GM23248 (cell line): ENCODE measurements at regions not wholly inside any gene's neighbourhood (a gene's known extent, or its start where the extent isn't known, plus 50 kb on each side); places are given as distances from the start of the nearest gene placed in this dataset.
"Not testable (repeated sequence)": the region's sequence is repeated elsewhere in the genome, so short reads cannot be mapped to it uniquely, and the experiment has no call there.

Experiments
- DNase-seq: peaks from one replicate; pipeline ENCODE4 v3.0.0-alpha.2; 2015
- H2AFZ ChIP-seq: fragments of 200-600 bp; sonication (generic); 2 replicates; pipeline ENCODE4 v1.6.1; 2016; ENCODE audit warnings: antibody characterized with exemption
- H3F3A ChIP-seq: fragments of 200-600 bp; sonication (generic); 2 replicates; pipeline ENCODE4 v1.6.1; 2016; ENCODE audit warnings: mild to moderate bottlenecking, antibody characterized with exemption, mixed run types; ENCODE audit not compliant: insufficient read depth
- H3K27ac ChIP-seq: fragments of 200-600 bp; sonication (generic); 2 replicates; pipeline ENCODE4 v1.5.1; 2016; ENCODE audit warnings: mild to moderate bottlenecking
- H3K27me3 ChIP-seq: fragments of 200-600 bp; sonication (generic); replicated peaks from 2 replicates; pipeline ENCODE4 v1.6.1; 2016; ENCODE audit warnings: mild to moderate bottlenecking; ENCODE audit not compliant: insufficient read depth
- H3K36me3 ChIP-seq: fragments of 200-600 bp; sonication (generic); 2 replicates; pipeline ENCODE4 v1.6.1; 2016; ENCODE audit warnings: low read depth, mild to moderate bottlenecking
- H3K4me1 ChIP-seq: fragments of 200-600 bp; sonication (generic); 2 replicates; pipeline ENCODE4 v1.6.1; 2016; ENCODE audit warnings: mild to moderate bottlenecking; ENCODE audit not compliant: insufficient read depth
- H3K4me2 ChIP-seq: fragments of 200-600 bp; sonication (generic); one replicate; pipeline ENCODE4 v1.6.1; 2016; ENCODE audit warnings: mild to moderate bottlenecking; ENCODE audit not compliant: unreplicated experiment
- H3K4me3 ChIP-seq: fragments of 200-600 bp; sonication (generic); 2 replicates; pipeline ENCODE4 v1.5.1; 2016; ENCODE audit warnings: mild to moderate bottlenecking
- H3K79me2 ChIP-seq: fragments of 200-600 bp; sonication (generic); 2 replicates; pipeline ENCODE4 v1.6.1; 2016; ENCODE audit warnings: mild to moderate bottlenecking; ENCODE audit not compliant: insufficient read depth
- H3K9ac ChIP-seq: fragments of 200-600 bp; sonication (generic); 2 replicates; pipeline ENCODE4 v1.6.1; 2016; ENCODE audit warnings: mild to moderate bottlenecking
- H3K9me2 ChIP-seq: fragments of 200-600 bp; sonication (generic); 2 replicates; pipeline ENCODE4 v1.6.1; 2016; ENCODE audit warnings: mixed run types, mild to moderate bottlenecking, moderate library complexity; ENCODE audit not compliant: insufficient read depth
- H3K9me3 ChIP-seq: fragments of 200-600 bp; sonication (generic); one replicate; pipeline ENCODE4 v1.6.1; 2017; ENCODE audit warnings: low read depth
- H4K20me1 ChIP-seq: fragments of 200-600 bp; sonication (generic); 2 replicates; pipeline ENCODE4 v1.6.0; 2016; ENCODE audit not compliant: insufficient read depth
- EZH2 ChIP-seq: fragments of 200-600 bp; sonication (generic); IDR thresholded peaks from 2 replicates; pipeline ENCODE4 v1.6.1; 2018; ENCODE audit warnings: antibody characterized with exemption, mild to moderate bottlenecking; ENCODE audit not compliant: insufficient read depth, poor library complexity, severe bottlenecking
- EZH2phosphoT487 ChIP-seq: fragments of 200-600 bp; sonication (generic); IDR thresholded peaks from 2 replicates; pipeline ENCODE4 v1.6.1; 2018; ENCODE audit warnings: antibody characterized with exemption, moderate library complexity, mild to moderate bottlenecking, low read depth; ENCODE audit not compliant: insufficient read depth
- WGBS, 2 experiments: methylation state at CpG; one replicate each; pipeline ENCODE4 v1.1.6; 2015 to 2017; ENCODE audit warnings: low lambda C conversion rate in 2 of 2, low coverage in 1 of 2; ENCODE audit errors: missing lambda C conversion rate in 2 of 2; 5-methylcytosine and 5-hydroxymethylcytosine counted together
- in situ Hi-C: fragments of 300-500 bp; cut with MboI; formaldehyde crosslinking; loops from 2 replicates; pipeline ENCODE4 v1.15.0; 2020

DNA sequence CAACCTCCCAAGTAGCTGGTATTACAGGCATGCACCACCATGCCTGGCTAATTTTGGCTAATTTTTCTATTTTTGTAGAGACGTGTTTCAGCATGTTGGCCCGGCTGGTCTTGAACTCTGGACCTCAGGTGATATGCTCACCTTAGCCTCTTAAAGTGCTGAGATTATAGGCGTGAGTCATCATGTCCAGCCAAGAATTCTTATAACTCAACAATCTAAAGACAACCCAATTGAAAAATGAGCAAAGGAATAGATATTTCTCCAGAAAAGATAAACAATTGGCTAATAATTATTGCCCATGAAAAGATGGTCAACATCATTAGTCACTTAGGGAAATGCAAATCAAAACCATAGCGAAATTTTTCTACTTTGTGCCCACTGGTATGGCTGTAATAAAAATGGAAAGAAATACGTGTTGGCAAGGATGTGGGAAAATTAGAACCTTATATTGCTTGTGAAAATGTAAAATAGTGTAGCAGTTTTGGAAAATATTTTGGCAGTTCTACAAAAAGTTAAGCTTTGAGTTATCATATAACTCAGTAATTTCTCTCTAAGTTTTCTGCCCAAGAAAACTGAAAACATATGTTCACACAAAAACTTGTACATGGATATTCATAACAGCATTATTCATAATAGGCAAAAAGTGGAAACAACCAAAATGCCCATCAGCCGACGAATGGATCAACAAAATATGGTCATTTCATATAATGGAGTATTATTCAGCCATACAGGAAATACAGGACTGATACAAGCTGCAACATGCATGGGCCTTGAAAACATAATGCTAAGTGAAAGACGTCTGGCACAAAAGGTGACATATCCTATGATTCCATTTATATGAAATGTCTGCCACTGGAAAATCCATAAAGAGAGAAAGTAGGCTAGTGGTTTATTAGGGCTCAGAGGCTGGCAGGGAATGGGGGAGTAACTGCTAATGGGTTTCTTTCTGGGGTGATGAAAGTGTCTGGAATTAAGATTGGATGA, 87.8 kb downstream of the UTRN start:
- no peak for DNase-seq
- Histone ChIP-seq H3K4me1 (peaks cover 11% of the 10 kb centered on the region), H3K4me3 (no peak overlapping the region), H3K4me2 (no peak overlapping the region), H3F3A (peaks cover 10% of the 10 kb centered on the region), H3K9me3 (no peaks in the 10 kb centered on the region), H3K27me3 (no peaks in the 10 kb centered on the region), H3K9me2 (no peaks in the 10 kb centered on the region), H2AFZ (no peak overlapping the region), H3K79me2 (peaks cover 96% of the 10 kb centered on the region), H4K20me1 (no peaks in the 10 kb centered on the region), H3K27ac (no peak overlapping the region), H3K9ac (no peak overlapping the region), H3K36me3 (no peaks in the 10 kb centered on the region)
- WGBS, 2 experiments = 73 to 77% methylated on average over 8 of the region's 8 CpGs
- in situ Hi-C loops = no loop called here
- TF ChIP-seq EZH2 (no peak), EZH2phosphoT487 (no peak)

- H3K9me3 ChIP-seq, DNase-seq, H4K20me1 ChIP-seq, H3K36me3 ChIP-seq, H3K9me2 ChIP-seq, H3K27me3 ChIP-seq, H3K27ac ChIP-seq, H3K9ac ChIP-seq, H3K4me2 ChIP-seq, in situ Hi-C loops, H2AFZ ChIP-seq, H3K4me3 ChIP-seq: not testable (repeated sequence)
- Histone ChIP-seq H3K4me1 (peaks cover 28% of the 10 kb centered on the region), H3F3A (peaks cover 26% of the 10 kb centered on the region), H3K79me2 (peaks cover 96% of the 10 kb centered on the region)
- WGBS, 2 experiments = 94% methylated on average over 10 to 12 of the region's 12 CpGs
Measured at GRCh38 chr6:144374525-144374924, 89.4 kb downstream of the UTRN start.

DNA sequence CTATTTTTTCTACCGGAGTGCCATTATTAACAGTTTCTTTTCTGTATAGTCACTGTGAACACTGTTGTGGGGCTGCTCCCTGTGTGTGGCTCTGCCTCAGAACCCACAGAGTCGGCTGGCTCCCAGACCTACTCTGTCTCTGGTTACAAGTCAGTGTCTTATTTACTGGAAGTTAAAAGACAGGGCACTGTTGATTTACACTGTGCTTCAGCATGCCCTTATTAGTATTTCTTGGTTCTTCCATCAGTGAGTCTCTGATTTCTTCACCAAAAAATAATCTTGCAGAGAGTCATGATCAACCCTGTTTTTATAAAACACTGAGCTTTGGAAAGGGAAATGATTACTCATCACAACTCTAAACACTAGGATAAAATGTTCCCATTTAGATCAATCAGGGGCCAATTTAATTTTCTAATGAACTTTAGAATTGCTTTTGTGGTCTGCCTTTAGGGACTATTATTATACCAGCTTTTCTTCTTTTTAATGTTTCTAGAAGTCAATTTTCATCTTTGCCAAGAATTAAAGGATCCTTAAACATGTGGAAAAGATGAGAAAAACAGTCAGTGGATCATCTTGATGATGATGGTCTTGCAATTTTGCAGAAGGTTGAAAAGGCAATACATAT, 92.6 kb downstream of the UTRN start:
- in situ Hi-C loops = no loop called here
- Histone ChIP-seq H3K9ac (peak overlapping the region; percentile 67), H3K27me3 (no peaks in the 10 kb centered on the region), H3K79me2 (peaks cover 96% of the 10 kb centered on the region), H3K36me3 (no peaks in the 10 kb centered on the region), H3K4me2 (peak overlapping the region; percentile 64), H2AFZ (0 out of 2 replicates have a peak overlapping the region, but pooled peaks have one; percentile 12), H3K9me2 (no peaks in the 10 kb centered on the region), H3K4me3 (peak overlapping the region; percentile 42), H3K9me3 (no peaks in the 10 kb centered on the region), H3K27ac (peak overlapping the region; percentile 83), H4K20me1 (no peaks in the 10 kb centered on the region), H3F3A (peaks cover 30% of the 10 kb centered on the region), H3K4me1 (peaks cover 33% of the 10 kb centered on the region)
- TF ChIP-seq EZH2 (no peak), EZH2phosphoT487 (no peak)
- peak; percentile 80 for DNase-seq
- WGBS, 2 experiments = 0 to 5% methylated on average over 2 of the region's 2 CpGs

- Histone ChIP-seq H3K79me2 (peaks cover 96% of the 10 kb centered on the region), H3K36me3 (no peaks in the 10 kb centered on the region), H3F3A (peaks cover 30% of the 10 kb centered on the region), H2AFZ (no peak overlapping the region), H3K4me1 (peaks cover 33% of the 10 kb centered on the region), H3K4me3 (no peak overlapping the region), H4K20me1 (no peaks in the 10 kb centered on the region), H3K9ac (peak overlapping the region; percentile 67; the same call in 1 of the 2 replicates), H3K27ac (peak overlapping the region; percentile 83), H3K9me2 (no peaks in the 10 kb centered on the region), H3K27me3 (no peaks in the 10 kb centered on the region), H3K9me3 (no peaks in the 10 kb centered on the region), H3K4me2 (peak overlapping the region; percentile 5)
- peak; percentile 53 for DNase-seq
- TF ChIP-seq EZH2 = no peak
- TF ChIP-seq EZH2phosphoT487 = no peak
- WGBS, 2 experiments = 49 to 52% methylated on average over 4 of the region's 4 CpGs
- in situ Hi-C loops = no loop called here
Measured at GRCh38 chr6:144378437-144378836, 93.3 kb downstream of the UTRN start.
